Sigmoid colon (tissue), 4 donors: ENCODE measurements at regions not wholly inside any gene's neighbourhood (a gene's known extent, or its start where the extent isn't known, plus 50 kb on each side); places are given as distances from the start of the nearest gene placed in this dataset.

Experiments
- CTCF ChIP-seq, 4 experiments: fragments of 450-650 bp in 3 of 4; fragments of 200-600 bp in 1 of 4; IDR thresholded peaks; one replicate each; pipeline ENCODE4 v1.5.1; 2016 to 2019; ENCODE audit warnings: antibody characterized with exemption in 4 of 4, mild to moderate bottlenecking in 3 of 4, moderate library complexity in 2 of 4
- EP300 ChIP-seq, 4 donors: sonication (generic); formaldehyde crosslinking; IDR thresholded peaks; one replicate each; pipeline ENCODE4 v1.6.1; 2017; ENCODE audit warnings: antibody characterized with exemption in 4 of 4
- POLR2A ChIP-seq, 2 donors: fragments of 450-650 bp; IDR thresholded peaks; one replicate each; pipeline ENCODE4 v1.6.1; 2016; ENCODE audit warnings: antibody characterized with exemption in 2 of 2, mild to moderate bottlenecking in 2 of 2, moderate library complexity in 2 of 2
- POLR2AphosphoS5 ChIP-seq, 4 donors: sonication (generic); formaldehyde crosslinking; IDR thresholded peaks; one replicate each; pipeline ENCODE4 v1.6.1; 2017; ENCODE audit warnings: antibody characterized with exemption in 4 of 4

GRCh38 chr14:89563471-89563870 is 146.4 kb upstream of the FOXN3 start:
- TF ChIP-seq CTCF (IDR thresholded peaks at IDR 0.05) (no peak), POLR2AphosphoS5 (IDR thresholded peaks at IDR 0.05) (no peak), EP300 (IDR thresholded peaks at IDR 0.05) (no peak), POLR2A (IDR thresholded peaks at IDR 0.05) (no peak)
